Activated naive CD4-positive, alpha-beta T cell treated with anti-CD3 and anti-CD28 coated beads, Interleukin-2, amount 50 U/mL, for 72 hours (primary cell): ENCODE measurements at regions not wholly inside any gene's neighbourhood (a gene's known extent, or its start where the extent isn't known, plus 50 kb on each side); places are given as distances from the start of the nearest gene placed in this dataset.

Source experiments
- ATAC-seq, 2 donors: fragments of 150-1000 bp; cut with Tn5 transposase; 2 replicates each; pipeline ENCODE4 v1.10.0; 2021; ENCODE audit warnings: mild to moderate bottlenecking in 2 of 2, moderate library complexity in 2 of 2
- DNase-seq, 2 donors: peaks; one replicate each; pipeline ENCODE4 v3.0.0; 2021 to 2022; ENCODE audit warnings: low spot score in 2 of 2
- H3K27ac Mint-ChIP-seq, 2 donors: one replicate each; pipeline ENCODE4 v1.8.0; 2022; ENCODE audit warnings: mild to moderate bottlenecking in 2 of 2, mixed read lengths in 2 of 2
- H3K36me3 Mint-ChIP-seq, 2 donors: one replicate each; pipeline ENCODE4 v1.8.0; 2022; ENCODE audit warnings: mixed read lengths in 2 of 2
- H3K9me3 Mint-ChIP-seq, 2 donors: one replicate each; pipeline ENCODE4 v1.8.0; 2022; ENCODE audit warnings: mixed read lengths in 2 of 2

DNA sequence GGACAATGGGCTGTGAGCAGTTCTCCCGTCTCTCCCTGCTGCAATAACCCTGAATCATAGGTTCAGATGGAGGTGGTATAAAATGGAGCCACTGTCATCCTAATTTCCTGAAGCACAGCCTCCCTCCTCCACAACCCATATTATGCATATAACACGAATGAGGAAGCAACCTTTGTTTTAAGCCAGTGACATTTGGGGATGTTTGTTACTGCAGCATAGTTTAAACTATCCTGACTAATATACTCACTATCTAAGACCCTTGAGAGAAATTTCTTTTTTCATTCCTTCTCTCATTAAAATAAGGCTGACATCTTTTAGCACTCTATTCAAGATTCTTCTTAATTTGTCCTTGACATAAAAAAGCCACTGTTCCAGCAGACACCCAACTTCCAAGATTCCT is 413.4 kb downstream of the SOX9 start:
- Mint-ChIP-seq H3K9me3 (no peaks in the 10 kb centered on the region), H3K36me3 (no peaks in the 10 kb centered on the region), H3K27ac (no peak overlapping the region)
- no peak for ATAC-seq
- no peak for DNase-seq

DNA sequence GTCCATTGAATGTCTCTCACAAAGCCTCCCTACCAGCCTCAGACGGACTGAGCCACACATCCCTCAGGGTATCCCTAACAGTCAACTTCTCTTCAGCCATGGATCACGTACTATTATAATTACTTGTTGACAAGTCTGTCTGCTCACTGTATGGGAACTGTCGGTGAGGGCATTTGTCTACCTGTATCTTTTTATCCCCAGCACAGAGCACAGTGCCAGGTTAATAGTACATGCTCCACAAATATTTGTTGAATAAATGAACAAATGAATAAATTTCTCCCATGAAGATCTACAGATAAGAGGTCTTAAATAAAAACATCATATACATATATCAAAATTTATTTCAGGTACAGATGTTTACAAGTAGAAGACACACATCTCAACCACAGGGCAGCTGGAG is 414.0 kb downstream of the SOX9 start:
- no peak for DNase-seq
- ATAC-seq = no peak
- Mint-ChIP-seq H3K9me3 (no peaks in the 10 kb centered on the region), H3K27ac (no peak overlapping the region), H3K36me3 (no peaks in the 10 kb centered on the region)

- Mint-ChIP-seq H3K36me3 (no peaks in the 10 kb centered on the region), H3K9me3 (no peaks in the 10 kb centered on the region), H3K27ac (no peak overlapping the region)
- ATAC-seq (no peak), DNase-seq (no peak)
Observed at GRCh38 chr17:72535346-72535745, 414.5 kb downstream of the SOX9 start.

DNA sequence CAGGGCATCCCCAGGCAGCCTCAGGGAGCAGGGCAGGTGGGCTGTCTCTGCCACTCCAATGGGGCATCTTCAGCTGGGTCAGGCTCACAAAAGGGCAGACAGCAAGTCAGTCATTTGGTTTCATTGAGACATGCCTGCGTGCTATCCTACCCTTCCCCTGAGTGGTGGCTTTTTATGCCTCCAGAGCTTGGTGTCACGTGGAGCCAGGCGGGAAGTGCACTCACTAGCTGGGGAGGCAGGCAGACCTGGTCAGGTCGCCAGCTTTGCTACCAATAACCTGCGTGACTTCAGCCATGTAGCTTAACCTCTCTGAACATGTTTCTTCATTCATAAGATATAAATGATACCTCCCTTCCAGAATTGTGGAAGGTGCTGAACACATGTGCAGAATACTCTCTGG is 415.0 kb downstream of the SOX9 start:
- H3K9me3 Mint-ChIP-seq = no peaks in the 10 kb centered on the region
- ATAC-seq (no peak), DNase-seq (no peak)
- no peak overlapping the region for H3K27ac Mint-ChIP-seq
- no peaks in the 10 kb centered on the region for H3K36me3 Mint-ChIP-seq

GRCh38 chr17:72536788-72537187 is 416.0 kb downstream of the SOX9 start:
- Mint-ChIP-seq H3K36me3 (no peaks in the 10 kb centered on the region), H3K9me3 (no peaks in the 10 kb centered on the region), H3K27ac (no peak overlapping the region)
- DNase-seq (no peak), ATAC-seq (no peak)

- Mint-ChIP-seq H3K27ac (no peak overlapping the region), H3K36me3 (no peaks in the 10 kb centered on the region), H3K9me3 (no peaks in the 10 kb centered on the region)
- DNase-seq (no peak), ATAC-seq (no peak)
Observed at GRCh38 chr17:72538443-72538842, 417.6 kb downstream of the SOX9 start.

GRCh38 chr17:72538901-72539352 is 418.1 kb downstream of the SOX9 start:
- ATAC-seq (no peak), DNase-seq (no peak)
- Mint-ChIP-seq H3K9me3 (no peaks in the 10 kb centered on the region), H3K36me3 (no peaks in the 10 kb centered on the region), H3K27ac (no peak overlapping the region)

DNA sequence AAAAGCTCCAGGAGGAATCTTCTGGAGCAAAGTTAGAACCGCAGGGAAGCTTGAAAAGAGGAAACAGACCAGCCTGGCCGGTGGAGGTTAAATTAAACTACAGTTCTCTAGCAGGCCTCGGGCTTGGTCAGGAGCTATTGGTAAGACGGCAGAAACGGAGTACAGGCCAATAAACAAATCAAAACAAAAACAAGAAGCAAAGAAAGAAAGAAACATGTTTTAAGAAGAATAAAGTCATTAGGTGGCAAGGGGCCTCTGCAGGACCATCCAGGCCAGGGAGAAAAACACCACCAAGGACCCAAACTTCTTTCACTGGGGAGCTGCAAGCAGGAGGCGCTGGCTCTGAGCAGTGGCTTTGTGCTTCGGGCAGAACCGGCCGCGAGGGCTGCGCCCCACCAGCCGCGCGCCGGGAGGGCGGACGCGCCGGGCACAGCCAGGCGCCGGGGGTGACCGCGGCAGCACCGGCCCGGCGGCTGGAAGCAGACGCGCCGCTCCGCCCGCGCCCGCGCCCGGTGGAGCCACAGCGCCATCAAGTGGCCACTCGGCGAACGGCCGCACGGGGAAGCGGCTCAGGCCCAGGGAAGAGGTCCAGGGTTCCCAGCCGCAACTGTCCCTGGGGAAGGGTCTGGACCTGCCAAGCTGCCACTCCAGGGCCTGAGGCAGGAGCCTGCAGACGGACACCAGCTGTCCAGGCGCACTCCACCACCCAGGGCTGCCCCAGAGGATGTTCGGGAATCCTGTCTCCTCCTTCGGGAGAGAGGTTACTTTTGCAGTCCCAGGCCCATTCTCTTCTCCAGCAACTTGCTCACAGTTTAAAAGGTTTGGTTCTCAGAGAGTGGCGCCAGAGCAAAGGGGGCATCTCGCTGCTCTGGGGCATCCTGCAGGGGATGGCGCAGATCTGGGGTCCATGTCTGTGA is 419.4 kb downstream of the SOX9 start:
- Mint-ChIP-seq H3K27ac (no peak overlapping the region), H3K9me3 (no peaks in the 10 kb centered on the region), H3K36me3 (no peaks in the 10 kb centered on the region)
- ATAC-seq (peak; percentile 75 to 89), DNase-seq (peak; percentile 66 to 88)

DNA sequence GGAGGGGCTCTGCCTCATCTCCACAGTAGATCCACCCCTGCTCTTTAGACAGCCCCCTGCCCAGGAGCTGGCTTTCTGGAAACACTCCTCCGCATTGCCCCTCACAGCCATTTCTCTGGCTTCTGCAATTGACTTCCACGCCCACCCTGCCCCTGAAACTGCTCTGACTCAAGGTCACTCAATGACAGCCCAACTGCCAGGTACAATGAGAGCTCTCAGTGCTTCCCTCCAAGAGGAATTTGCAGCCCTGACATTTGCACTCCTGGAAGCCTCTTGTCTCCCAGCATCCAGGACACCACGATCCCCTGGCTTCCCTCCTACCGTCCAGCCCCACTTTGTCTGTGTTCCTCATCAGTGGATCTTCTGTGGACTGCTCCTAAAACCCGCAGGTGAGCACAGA is 421.5 kb downstream of the SOX9 start:
- Mint-ChIP-seq H3K27ac (no peak overlapping the region), H3K9me3 (no peaks in the 10 kb centered on the region), H3K36me3 (no peaks in the 10 kb centered on the region)
- DNase-seq (no peak), ATAC-seq (no peak)

GRCh38 chr17:72545766-72546165 is 424.9 kb downstream of the SOX9 start:
- H3K36me3 Mint-ChIP-seq = no peaks in the 10 kb centered on the region
- DNase-seq (no peak), ATAC-seq (no peak)
- no peaks in the 10 kb centered on the region for H3K9me3 Mint-ChIP-seq
- no peak overlapping the region for H3K27ac Mint-ChIP-seq

DNA sequence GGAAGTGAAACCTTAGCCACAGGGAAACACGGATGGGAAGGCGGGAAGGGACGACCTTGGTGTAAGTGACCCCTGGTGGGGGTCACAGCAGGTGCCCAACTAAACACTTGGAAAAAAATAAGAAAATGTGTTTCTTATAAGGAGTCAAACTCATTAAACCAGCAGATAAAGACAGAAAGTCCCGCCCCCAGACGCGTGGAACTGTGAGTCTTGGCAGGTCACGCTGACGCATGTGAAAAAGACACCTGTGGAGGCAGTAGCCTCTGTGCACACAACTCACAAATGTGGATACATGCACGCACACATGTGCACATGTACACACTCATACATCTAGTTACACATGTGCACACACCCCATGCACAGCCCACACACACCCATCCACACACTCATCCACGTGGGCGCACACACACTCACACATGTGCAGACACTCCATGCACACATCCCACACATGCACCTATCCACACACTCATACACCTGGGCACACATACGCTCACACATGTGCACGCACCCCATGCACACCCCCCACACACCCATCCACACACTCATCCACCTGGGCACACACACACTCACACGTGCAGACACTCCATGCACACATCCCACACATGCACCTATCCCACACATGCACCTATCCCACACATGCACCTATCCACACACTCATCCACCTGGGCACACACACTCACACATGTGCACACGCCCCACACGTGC is 432.4 kb downstream of the SOX9 start:
- ATAC-seq (no peak), DNase-seq (no peak)
- no peak overlapping the region for H3K27ac Mint-ChIP-seq
- H3K9me3 Mint-ChIP-seq = no peaks in the 10 kb centered on the region
- no peaks in the 10 kb centered on the region for H3K36me3 Mint-ChIP-seq

- no peak for ATAC-seq
- no peaks in the 10 kb centered on the region for H3K9me3 Mint-ChIP-seq
- H3K36me3 Mint-ChIP-seq = no peaks in the 10 kb centered on the region
- no peak for DNase-seq
- H3K27ac Mint-ChIP-seq = no peak overlapping the region
Observed at GRCh38 chr17:72554508-72554907, 433.7 kb downstream of the SOX9 start.

GRCh38 chr17:72555052-72555451 is 434.2 kb downstream of the SOX9 start:
- no peak for ATAC-seq
- Mint-ChIP-seq H3K27ac (no peak overlapping the region), H3K36me3 (no peaks in the 10 kb centered on the region)

DNA sequence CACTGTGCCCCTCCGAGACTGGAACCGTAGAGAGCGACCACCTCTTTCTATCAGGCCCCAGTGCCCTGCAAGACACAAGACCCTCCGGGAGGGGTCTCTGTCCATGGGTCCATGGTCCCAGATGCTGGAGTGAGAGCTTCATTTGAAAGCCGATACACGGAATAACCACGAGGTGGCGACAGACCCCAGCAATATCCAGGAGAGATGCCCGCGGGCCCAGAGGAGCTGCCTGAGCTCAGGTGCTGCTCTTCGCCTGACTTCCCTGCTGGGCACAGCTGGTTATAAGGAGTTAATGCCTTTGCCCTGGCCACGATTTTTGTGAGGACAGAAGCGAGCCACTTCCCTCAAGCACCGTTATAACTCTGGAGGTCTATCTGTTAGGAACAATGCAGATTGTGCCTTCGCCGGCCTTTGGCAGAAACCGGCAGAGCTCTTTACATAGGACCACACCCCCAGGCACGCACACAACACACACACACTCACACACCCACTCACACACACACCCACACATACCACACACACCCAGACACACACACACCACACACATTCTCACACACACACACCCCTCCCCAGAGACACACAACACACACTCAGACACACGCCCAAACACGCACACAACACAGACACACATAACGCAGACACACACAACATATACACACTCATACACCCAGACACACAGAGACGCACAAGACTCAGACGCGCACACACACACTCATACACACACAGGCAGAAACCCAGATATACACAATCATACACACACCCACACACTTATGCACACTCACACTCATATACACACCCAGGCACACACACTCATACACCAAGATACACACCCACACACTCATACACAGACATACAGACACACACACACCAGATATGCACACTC is 436.4 kb downstream of the SOX9 start:
- Mint-ChIP-seq H3K9me3 (no peaks in the 10 kb centered on the region), H3K36me3 (no peaks in the 10 kb centered on the region), H3K27ac (no peak overlapping the region)
- peak; percentile 69 to 81 for ATAC-seq
- DNase-seq = peak; percentile 65 to 68

More at GRCh38 chr17:72555052-72555451, 434.2 kb downstream of the SOX9 start:
- no peak for DNase-seq
- H3K9me3 Mint-ChIP-seq = no peaks in the 10 kb centered on the region

- no peak overlapping the region for H3K27ac Mint-ChIP-seq
- ATAC-seq (no peak), DNase-seq (no peak)
- H3K36me3 Mint-ChIP-seq = no peaks in the 10 kb centered on the region
- H3K9me3 Mint-ChIP-seq = no peaks in the 10 kb centered on the region
Observed at GRCh38 chr17:72558971-72559476, 438.2 kb downstream of the SOX9 start.

DNA sequence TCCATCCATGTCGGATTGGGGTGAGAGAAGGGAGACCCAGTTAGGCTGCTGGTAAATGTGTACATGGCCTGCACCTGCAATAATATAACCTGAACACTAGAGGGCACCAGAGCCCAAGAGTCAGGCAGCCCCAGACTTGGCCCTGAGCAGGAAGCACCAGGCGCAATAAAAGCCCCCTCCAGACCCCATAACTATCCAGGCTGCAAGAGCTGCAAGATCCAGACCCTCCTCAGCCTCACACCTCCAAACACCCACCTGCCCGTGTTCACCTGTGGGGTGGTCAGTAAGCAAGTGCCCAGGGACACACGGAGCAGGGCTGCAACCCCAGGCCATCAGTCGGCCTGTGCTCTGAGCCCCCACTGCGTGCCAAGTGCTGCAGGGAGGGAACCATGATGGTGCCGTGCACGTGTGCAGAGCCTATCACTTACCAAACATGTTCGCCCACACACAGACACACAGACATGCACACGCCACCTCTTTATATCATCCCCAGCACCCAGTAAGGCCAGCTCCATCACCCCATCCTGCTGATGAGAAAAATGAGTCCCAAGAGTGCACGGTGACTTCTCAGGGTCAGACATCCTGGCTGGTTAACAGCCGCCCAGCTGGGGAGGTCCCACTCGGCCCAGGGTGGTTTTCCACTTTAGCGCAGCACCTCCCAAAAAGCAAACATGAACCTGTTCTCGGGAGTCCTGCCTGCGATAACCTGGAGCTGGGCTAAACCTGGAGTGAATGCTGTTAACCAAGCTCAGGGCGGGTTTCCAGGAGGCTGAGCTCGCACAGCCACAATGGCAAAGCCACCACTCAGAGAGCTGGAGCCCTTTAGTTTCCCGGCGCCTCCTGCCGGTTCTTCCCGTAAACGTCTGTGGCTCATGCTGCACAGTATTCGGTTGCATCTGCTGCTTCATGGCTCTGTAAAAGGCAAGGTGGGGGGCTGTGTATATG is 439.8 kb downstream of the SOX9 start:
- H3K27ac Mint-ChIP-seq = no peak overlapping the region
- ATAC-seq (peak; percentile 72), DNase-seq (peak in 1 of 2 donors; percentile 52)
- H3K36me3 Mint-ChIP-seq = no peaks in the 10 kb centered on the region
- no peaks in the 10 kb centered on the region for H3K9me3 Mint-ChIP-seq
